Endothelial cell of umbilical vein (primary cell): ENCODE measurements at regions not wholly inside any gene's neighbourhood (a gene's known extent, or its start where the extent isn't known, plus 50 kb on each side); places are given as distances from the start of the nearest gene placed in this dataset.

ENCODE experiments used
- BruUV-seq: library from RNA; stranded (reverse); fragments of 400-500 nt; replicated peaks from 2 replicates; lab custom pipeline; 2021; lab: Mats Ljungman, UMichigan
- CTCF ChIA-PET: fragments of 300-600, 350-600 bp; sonication (Branson Sonifier 250); formaldehyde crosslinking; loops from one replicate; lab custom pipeline; 2021; ENCODE audit warnings: antibody characterized with exemption, inconsistent platforms; lab: Charles Lee
- POLR2A ChIA-PET: fragments of 300-600, 350-600 bp; sonication (Branson Sonifier 250); formaldehyde crosslinking; loops from one replicate; lab custom pipeline; 2021; ENCODE audit warnings: antibody characterized with exemption, inconsistent platforms; lab: Charles Lee
- DNase-seq: peaks from one replicate; pipeline ENCODE4 v3.0.0-alpha.2; 2011; ENCODE audit warnings: low read depth, low spot score
- FAIRE-seq: peaks from 2 replicates; lab custom pipeline; 2011; peaks lifted over from hg19 to GRCh38; lab: Jason Lieb, UNC
- H2AFZ ChIP-seq: 2 replicates; pipeline ENCODE4 v1.6.0; 2012; ENCODE audit warnings: low read depth, low read length, control low read depth, inconsistent platforms
- H3K27ac ChIP-seq: 2 replicates; pipeline ENCODE4 v1.5.1; 2011; ENCODE audit warnings: low read depth, mild to moderate bottlenecking, control low read depth, low read length, moderate library complexity; ENCODE audit not compliant: insufficient read depth
- H3K27me3 ChIP-seq, 2 experiments: 2 replicates each; pipeline versions ENCODE4 v1.6.0 to v1.6.1; 2011; ENCODE audit warnings: low read length in 2 of 2, mixed read lengths in 1 of 2; ENCODE audit not compliant: control insufficient read depth in 2 of 2, insufficient read depth in 2 of 2
- H3K36me3 ChIP-seq, 2 experiments: 2 replicates in 1 of 2; 3 replicates in 1 of 2; pipeline ENCODE4 v1.5.1; 2011; ENCODE audit warnings: low read length in 2 of 2, mild to moderate bottlenecking in 1 of 2, moderate library complexity in 1 of 2; ENCODE audit not compliant: control insufficient read depth in 2 of 2, insufficient read depth in 2 of 2; ENCODE audit errors: extremely low read depth in 1 of 2
- H3K4me1 ChIP-seq: 3 replicates; pipeline ENCODE4 v1.5.1; 2011; ENCODE audit warnings: mild to moderate bottlenecking, low read length; ENCODE audit not compliant: control insufficient read depth, insufficient read depth; ENCODE audit errors: extremely low read depth
- H3K4me2 ChIP-seq: 2 replicates; pipeline ENCODE4 v1.6.1; 2011; ENCODE audit warnings: low read length, control low read depth, mixed read lengths; ENCODE audit not compliant: insufficient read depth
- H3K4me3 ChIP-seq, 3 experiments: fragments of 200-600 bp in 1 of 3; sonication (generic), shearing (Covaris generic) in 1 of 3; replicated peaks in 1 of 3; 2 replicates each; pipeline ENCODE4 v1.5.1; 2011 to 2016; ENCODE audit warnings: control low read depth in 3 of 3, low read length in 3 of 3, mild to moderate bottlenecking in 2 of 3, inconsistent platforms in 1 of 3, low read depth in 1 of 3, moderate library complexity in 1 of 3; ENCODE audit not compliant: insufficient read depth in 1 of 3
- H3K79me2 ChIP-seq: 2 replicates; pipeline ENCODE4 v1.6.0; 2012; ENCODE audit warnings: low read length, inconsistent platforms; ENCODE audit not compliant: control insufficient read depth, insufficient read depth
- H3K9ac ChIP-seq: replicated peaks from 2 replicates; pipeline ENCODE3; 2011; ENCODE audit warnings: low read length, control low read depth; ENCODE audit not compliant: insufficient read depth; ENCODE audit errors: extremely low read depth
- H3K9me1 ChIP-seq: replicated peaks from 3 replicates; pipeline ENCODE4 v1.6.0; 2011; ENCODE audit warnings: mild to moderate bottlenecking, low read length; ENCODE audit not compliant: control insufficient read depth, insufficient read depth; ENCODE audit errors: extremely low read depth
- H3K9me3 ChIP-seq: replicated peaks from 2 replicates; pipeline ENCODE4 v1.5.1; 2012; ENCODE audit warnings: low read length, inconsistent platforms; ENCODE audit not compliant: control insufficient read depth, insufficient read depth
- H4K20me1 ChIP-seq: replicated peaks from 2 replicates; pipeline ENCODE3; 2011; ENCODE audit warnings: mild to moderate bottlenecking, low read length; ENCODE audit not compliant: control insufficient read depth, insufficient read depth; ENCODE audit errors: extremely low read depth
- EZH2 ChIP-seq: IDR thresholded peaks from 2 replicates; pipeline ENCODE4 v1.6.1; 2012; ENCODE audit warnings: borderline replicate concordance, low read depth, mild to moderate bottlenecking, moderate library complexity, low read length, inconsistent platforms; ENCODE audit not compliant: severe bottlenecking
- FOS ChIP-seq: IDR thresholded peaks from 2 replicates; pipeline ENCODE4 v1.6.1; 2011; ENCODE audit warnings: mild to moderate bottlenecking, low read length, moderate library complexity, borderline replicate concordance; ENCODE audit not compliant: insufficient read depth
- GATA2 ChIP-seq: IDR thresholded peaks from 2 replicates; pipeline ENCODE4 v1.7.0; 2011; ENCODE audit warnings: low read depth, mild to moderate bottlenecking, moderate library complexity, mixed read lengths, low read length; ENCODE audit not compliant: insufficient read length, insufficient read depth
- JUN ChIP-seq: IDR thresholded peaks from 2 replicates; pipeline ENCODE4 v1.6.1; 2011; ENCODE audit warnings: borderline replicate concordance, low read depth; ENCODE audit not compliant: insufficient read length, insufficient read depth
- MYC ChIP-seq: IDR thresholded peaks from one replicate; pipeline ENCODE4 v1.6.1; 2011; ENCODE audit warnings: mild to moderate bottlenecking, low read depth, low read length
- POLR2A ChIP-seq: IDR thresholded peaks from 2 replicates; pipeline ENCODE4 v1.6.1; 2012; ENCODE audit warnings: low read depth, mild to moderate bottlenecking, control low read depth, low read length
- POLR2AphosphoS5 ChIP-seq: IDR thresholded peaks from 2 replicates; pipeline ENCODE4 v1.6.1; 2012; ENCODE audit warnings: low read depth, mild to moderate bottlenecking, control low read depth, low read length, moderate library complexity; ENCODE audit not compliant: insufficient read depth
- dilution Hi-C: fragments of 300-500 bp; cut with MboI; formaldehyde crosslinking; loops from one replicate; pipeline ENCODE4 v1.15.0; 2019; ENCODE audit warnings: low sequenced_read_pairs; ENCODE audit not compliant: extremely low pct_ligation_motif_present
- intact Hi-C: fragments of 100-400 bp; cut with micrococcal nuclease; formaldehyde crosslinking; loops from one replicate; pipeline ENCODE4 v1.10.0; 2022
- TF ChIP-seq, protein P1 (sequence below), 2 donors: IDR thresholded peaks; 1 replicate in 1 of 2; 2 replicates in 1 of 2; pipeline ENCODE4 v1.5.1; 2011; ENCODE audit warnings: low read length in 2 of 2, mild to moderate bottlenecking in 2 of 2, moderate library complexity in 2 of 2, control low read depth in 1 of 2, inconsistent platforms in 1 of 2, low read depth in 1 of 2; ENCODE audit not compliant: insufficient read depth in 1 of 2; ENCODE audit errors: extremely low read depth in 1 of 2
- TF ChIP-seq, protein P2 (sequence below): IDR thresholded peaks from 2 replicates; pipeline ENCODE4 v1.6.1; 2011; ENCODE audit not compliant: insufficient read depth, insufficient read length

DNA sequence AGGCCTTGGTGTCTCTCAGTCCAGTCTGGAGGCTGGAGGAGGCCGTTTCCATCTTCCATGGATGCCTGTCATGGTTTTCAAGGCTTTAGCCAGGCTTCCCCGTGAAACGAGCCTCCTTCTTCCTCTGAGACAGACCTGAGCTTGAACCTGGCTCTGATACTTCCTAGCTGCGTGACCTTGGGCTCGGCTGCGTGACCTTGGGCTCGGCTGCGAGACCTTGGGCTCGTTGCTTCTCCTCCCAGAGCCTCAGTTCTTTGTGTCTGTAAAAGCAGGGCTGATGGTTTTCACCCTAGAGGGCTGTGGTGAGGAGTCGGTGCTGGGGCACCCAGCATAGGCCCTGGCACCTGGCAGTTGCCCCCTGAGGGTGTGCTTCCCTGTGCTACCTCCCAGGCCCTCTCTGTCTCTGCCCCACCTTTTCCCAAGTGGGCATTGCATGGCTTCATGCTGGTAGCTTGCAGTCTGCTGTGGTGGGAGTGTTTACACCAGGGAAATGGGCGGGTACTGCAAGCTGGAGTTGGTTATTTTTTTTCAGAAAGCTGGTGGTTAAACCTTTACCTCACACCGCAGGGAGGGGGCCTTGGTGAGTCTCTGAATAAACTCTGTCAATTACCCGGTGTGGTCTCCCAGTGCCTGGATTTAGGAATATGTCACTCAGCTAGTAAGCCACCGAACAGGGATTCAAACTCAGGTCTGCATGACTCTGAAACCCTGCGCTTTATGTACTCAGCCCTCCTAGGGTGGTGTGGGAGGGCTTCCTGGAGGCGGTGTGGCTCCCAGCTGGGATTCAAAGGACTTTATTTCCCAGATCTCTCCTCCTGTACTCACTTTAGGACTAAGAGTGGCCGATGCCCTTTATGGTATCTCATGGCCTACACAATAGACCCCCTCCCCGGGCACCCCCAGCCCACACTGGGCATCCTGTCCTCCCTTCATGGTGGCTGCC is 129.0 kb upstream of the CIBAR2 start:
- dilution Hi-C loops: no loop called here
- BruUV-seq: no TSS peak

More for the DNA sequence above, 129.0 kb upstream of the CIBAR2 start:
- Histone ChIP-seq H3K4me1 (peaks cover 1% of the 10 kb centered on the region), H3K9me3 (no peaks in the 10 kb centered on the region), H3K79me2 (no peaks in the 10 kb centered on the region), H3K4me2 (no peak overlapping the region), H3K27ac (no peak overlapping the region), H3K9ac (no peak overlapping the region), H2AFZ (no peak overlapping the region), H3K4me3 (no peak overlapping the region), H4K20me1 (no peaks in the 10 kb centered on the region), H3K36me3 (no peaks in the 10 kb centered on the region), H3K9me1 (no peaks in the 10 kb centered on the region), H3K27me3 (no peaks in the 10 kb centered on the region)
- ChIA-PET POLR2A (no interaction called here), CTCF (interaction anchor here (1.5 to 2.4 kb wide), 3 partner anchors 11 to 126 kb away, joined by 7 to 10 read pairs (median 7); no protein-coding TSS in a partner anchor)
- DNase-seq: no peak
- intact Hi-C loops: no loop called here
- no peak for FAIRE-seq
- TF ChIP-seq FOS (no peak), POLR2A (no peak), MYC (no peak), EZH2 (no peak), JUN (no peak), GATA2 (no peak), POLR2AphosphoS5 (no peak)
- TF ChIP-seq, protein P1, sequence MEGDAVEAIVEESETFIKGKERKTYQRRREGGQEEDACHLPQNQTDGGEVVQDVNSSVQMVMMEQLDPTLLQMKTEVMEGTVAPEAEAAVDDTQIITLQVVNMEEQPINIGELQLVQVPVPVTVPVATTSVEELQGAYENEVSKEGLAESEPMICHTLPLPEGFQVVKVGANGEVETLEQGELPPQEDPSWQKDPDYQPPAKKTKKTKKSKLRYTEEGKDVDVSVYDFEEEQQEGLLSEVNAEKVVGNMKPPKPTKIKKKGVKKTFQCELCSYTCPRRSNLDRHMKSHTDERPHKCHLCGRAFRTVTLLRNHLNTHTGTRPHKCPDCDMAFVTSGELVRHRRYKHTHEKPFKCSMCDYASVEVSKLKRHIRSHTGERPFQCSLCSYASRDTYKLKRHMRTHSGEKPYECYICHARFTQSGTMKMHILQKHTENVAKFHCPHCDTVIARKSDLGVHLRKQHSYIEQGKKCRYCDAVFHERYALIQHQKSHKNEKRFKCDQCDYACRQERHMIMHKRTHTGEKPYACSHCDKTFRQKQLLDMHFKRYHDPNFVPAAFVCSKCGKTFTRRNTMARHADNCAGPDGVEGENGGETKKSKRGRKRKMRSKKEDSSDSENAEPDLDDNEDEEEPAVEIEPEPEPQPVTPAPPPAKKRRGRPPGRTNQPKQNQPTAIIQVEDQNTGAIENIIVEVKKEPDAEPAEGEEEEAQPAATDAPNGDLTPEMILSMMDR (IDR thresholded peaks at IDR 0.05; ENCODE audit: extremely low read depth in 1 of 2, insufficient read depth in 1 of 2, low read depth in 1 of 2, low read length in 2 of 2): no peak
- TF ChIP-seq, protein P2, sequence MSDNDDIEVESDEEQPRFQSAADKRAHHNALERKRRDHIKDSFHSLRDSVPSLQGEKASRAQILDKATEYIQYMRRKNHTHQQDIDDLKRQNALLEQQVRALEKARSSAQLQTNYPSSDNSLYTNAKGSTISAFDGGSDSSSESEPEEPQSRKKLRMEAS: no peak
